Stimulated activated CD4-positive, alpha-beta T cell treated with anti-CD3 and anti-CD28 coated beads, TNF-alpha, amount 100 ng/mL, for 4 hours (primary cell): ENCODE measurements at regions not wholly inside any gene's neighbourhood (a gene's known extent, or its start where the extent isn't known, plus 50 kb on each side); places are given as distances from the start of the nearest gene placed in this dataset.

Experiments
- DNase-seq, 3 experiments: peaks; one replicate each; pipeline ENCODE4 v3.0.0-alpha.2; 2020; ENCODE audit warnings: low read depth in 3 of 3

GRCh38 chr12:124445826-124446225, 121.6 kb downstream of the NCOR2 start:
- DNase-seq: no peak

- DNase-seq: no peak
These were observed 122.2 kb downstream of the NCOR2 start for GRCh38 chr12:124445121-124445718.

- no peak for DNase-seq
These were observed 123.3 kb downstream of the NCOR2 start for GRCh38 chr12:124443931-124444712.

- no peak for DNase-seq
These were observed 124.5 kb downstream of the NCOR2 start for GRCh38 chr12:124442772-124443445.

- no peak for DNase-seq
These were observed 125.1 kb downstream of the NCOR2 start for GRCh38 chr12:124442281-124442680.

GRCh38 chr12:124441443-124442194, 125.8 kb downstream of the NCOR2 start:
- no peak for DNase-seq

- no peak for DNase-seq
These were observed 126.5 kb downstream of the NCOR2 start for GRCh38 chr12:124440841-124441381.

- DNase-seq: no peak
These were observed 127.3 kb downstream of the NCOR2 start for GRCh38 chr12:124440031-124440626.

GRCh38 chr12:124438437-124439056, 128.9 kb downstream of the NCOR2 start:
- DNase-seq: no peak

- no peak for DNase-seq
These were observed 129.6 kb downstream of the NCOR2 start for GRCh38 chr12:124437617-124438436.

- no peak for DNase-seq
These were observed 130.3 kb downstream of the NCOR2 start for GRCh38 chr12:124437121-124437520.

- DNase-seq: no peak
These were observed 131.0 kb downstream of the NCOR2 start for GRCh38 chr12:124436366-124436765.

- DNase-seq: no peak
These were observed 131.5 kb downstream of the NCOR2 start for GRCh38 chr12:124435806-124436345.

- no peak for DNase-seq
These were observed 132.2 kb downstream of the NCOR2 start for GRCh38 chr12:124434951-124435805.

- DNase-seq: no peak
These were observed 133.1 kb downstream of the NCOR2 start for GRCh38 chr12:124434354-124434753.

- no peak for DNase-seq
These were observed 133.5 kb downstream of the NCOR2 start for GRCh38 chr12:124433879-124434278.

- no peak for DNase-seq
These were observed 134.1 kb downstream of the NCOR2 start for GRCh38 chr12:124433147-124433874.

GRCh38 chr12:124432376-124432775, 135.0 kb downstream of the NCOR2 start:
- DNase-seq: no peak
